ENCODE measurements at regions not wholly inside any gene's neighbourhood (a gene's known extent, or its start where the extent isn't known, plus 50 kb on each side); places are given as distances from the start of the nearest gene placed in this dataset.

- TF ChIP-seq CTCF (IDR thresholded peaks at IDR 0.05) (no peak), POLR2A (IDR thresholded peaks at IDR 0.05) (no peak), POLR2AphosphoS5 (IDR thresholded peaks at IDR 0.05) (no peak)
Observed at GRCh38 chr12:13597837-13598236, 383.6 kb downstream of the GRIN2B start.

Measured in breast epithelium (tissue), 3 donors.